Aorta (tissue), 5 donors: ENCODE measurements at regions not wholly inside any gene's neighbourhood (a gene's known extent, or its start where the extent isn't known, plus 50 kb on each side); places are given as distances from the start of the nearest gene placed in this dataset.

Experiments used
- ATAC-seq: fragments of 200-7000 bp; cut with Tn5 transposase; one replicate; pipeline ENCODE4 v1.9.1; 2022; ENCODE audit warnings: moderate library complexity; ENCODE audit not compliant: low FRiP score
- DNase-seq, 2 donors: peaks; one replicate each; pipeline ENCODE4 v3.0.0-alpha.2; 2020
- H3K27ac ChIP-seq, 2 donors: one replicate each; pipeline ENCODE4 v1.5.1; 2013; ENCODE audit warnings: low read length in 2 of 2, mild to moderate bottlenecking in 2 of 2, moderate library complexity in 2 of 2, control low read depth in 1 of 2, inconsistent platforms in 1 of 2, low read depth in 1 of 2
- H3K27me3 ChIP-seq, 2 donors: one replicate each; pipeline ENCODE4 v1.6.1; 2013; ENCODE audit warnings: control low read depth in 1 of 2, low read length in 1 of 2, mild to moderate bottlenecking in 1 of 2, moderate library complexity in 1 of 2; ENCODE audit not compliant: insufficient read depth in 2 of 2, control insufficient read depth in 1 of 2
- H3K36me3 ChIP-seq, 2 donors: one replicate each; pipeline ENCODE4 v1.6.1; 2013; ENCODE audit warnings: control low read depth in 1 of 2, low read length in 1 of 2, mild to moderate bottlenecking in 1 of 2; ENCODE audit not compliant: insufficient read depth in 2 of 2, control insufficient read depth in 1 of 2
- H3K4me1 ChIP-seq, 2 donors: one replicate each; pipeline ENCODE4 v1.6.1; 2013; ENCODE audit warnings: low read length in 2 of 2, control low read depth in 1 of 2, mild to moderate bottlenecking in 1 of 2, moderate library complexity in 1 of 2; ENCODE audit not compliant: insufficient read depth in 2 of 2, control insufficient read depth in 1 of 2
- H3K4me3 ChIP-seq, 2 donors: one replicate each; pipeline ENCODE4 v1.5.1; 2013; ENCODE audit warnings: low read length in 2 of 2, control low read depth in 1 of 2, mild to moderate bottlenecking in 1 of 2
- H3K9me3 ChIP-seq: one replicate; pipeline ENCODE4 v1.6.1; 2013; ENCODE audit warnings: mild to moderate bottlenecking, low read length; ENCODE audit not compliant: control insufficient read depth
- WGBS, 2 donors: extraction: QIAGEN DNeasy Blood & Tissue Kit; methylation state at CpG; one replicate each; pipeline ENCODE4 v1.1.7; 2013; 5-methylcytosine and 5-hydroxymethylcytosine counted together
- intact Hi-C, 2 donors: fragments of 100-400 bp; cut with DNase I; formaldehyde crosslinking; loops; one replicate each; pipeline versions ENCODE4 v1.14.2 to v1.15.0; 2022
- donor health status: healthy with polysubstance abuse.
- donor health status: Bipolar disorder and iron deficiency.
- donor health status: DM: no; HTN: no; CAD: no.
- donor health status: DM: no; HTN: no; CAD: no.
- donor health status: DM: yes; HTN: yes; CAD: no.

DNA sequence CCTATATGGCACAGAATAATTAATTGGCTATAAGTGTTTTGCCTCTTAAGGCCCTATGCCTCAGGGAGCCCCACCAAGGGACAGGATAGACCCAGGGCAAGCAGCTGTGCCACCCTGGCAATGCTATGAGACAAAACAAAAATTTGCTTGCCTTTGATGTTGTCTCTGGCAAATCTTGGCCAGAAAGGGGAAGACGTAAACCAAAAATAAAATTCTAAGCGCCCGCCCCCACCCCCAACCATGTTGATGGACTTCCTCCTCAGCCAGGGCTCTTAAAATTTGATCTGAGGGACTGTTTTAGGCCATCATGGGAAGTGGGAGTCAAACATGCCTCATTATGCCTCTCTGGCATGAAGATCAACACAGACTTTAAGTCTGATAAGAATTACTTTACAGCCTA, 130.5 kb upstream of the APOOL start:
- Histone ChIP-seq H3K9me3 (no peaks in the 10 kb centered on the region), H3K27ac (peak overlapping the region in 1 of 2 donors; percentile 36), H3K4me1 (no peaks in the 10 kb centered on the region), H3K4me3 (no peak overlapping the region), H3K27me3 (no peaks in the 10 kb centered on the region), H3K36me3 (no peaks in the 10 kb centered on the region)
- WGBS, 2 donors = 4 to 12% methylated on average over 3 of the region's 3 CpGs
- no peak for DNase-seq
- intact Hi-C loops = no loop called here
- peak; percentile 60 for ATAC-seq

GRCh38 chrX:84876876-84877275, 126.8 kb upstream of the APOOL start:
- H3K4me3 ChIP-seq = no peak overlapping the region
- H3K9me3 ChIP-seq = no peaks in the 10 kb centered on the region
- H3K36me3 ChIP-seq = no peaks in the 10 kb centered on the region
- intact Hi-C loops = no loop called here
- no peaks in the 10 kb centered on the region for H3K27me3 ChIP-seq
- H3K27ac ChIP-seq = no peak overlapping the region
- no peaks in the 10 kb centered on the region for H3K4me1 ChIP-seq
- DNase-seq (no peak), ATAC-seq (no peak)

DNA sequence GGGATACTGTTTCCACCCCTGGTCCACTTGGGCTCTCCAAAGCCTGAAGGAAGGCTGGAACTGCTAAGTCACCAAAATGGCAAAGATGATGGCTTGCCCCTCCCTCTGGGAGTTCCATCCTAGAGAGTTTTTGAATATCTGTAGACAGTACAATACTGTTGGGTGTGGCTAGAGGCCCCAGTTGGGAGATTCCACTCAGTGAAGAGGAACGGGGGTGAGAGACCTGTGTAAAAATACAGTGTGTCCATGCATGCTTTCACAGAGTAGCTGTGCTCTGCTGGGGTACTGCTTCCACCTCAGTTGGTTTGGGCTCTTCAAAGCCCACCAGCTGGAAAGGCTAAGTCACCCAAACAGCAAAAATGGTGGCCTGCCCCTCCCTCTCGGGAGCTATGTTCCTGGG, 109.8 kb upstream of the APOOL start:
- Histone ChIP-seq H3K36me3 (no peaks in the 10 kb centered on the region), H3K27me3 (no peaks in the 10 kb centered on the region), H3K27ac (no peak overlapping the region), H3K4me3 (no peak overlapping the region), H3K4me1 (no peaks in the 10 kb centered on the region), H3K9me3 (no peaks in the 10 kb centered on the region)
- intact Hi-C loops = no loop called here
- WGBS, 2 donors = 91 to 93% methylated on average over 2 of the region's 2 CpGs
- ATAC-seq = no peak
- no peak for DNase-seq

- no peak for DNase-seq
- Histone ChIP-seq H3K27ac (no peak overlapping the region), H3K4me3 (no peak overlapping the region), H3K9me3 (no peaks in the 10 kb centered on the region), H3K27me3 (no peaks in the 10 kb centered on the region), H3K36me3 (no peaks in the 10 kb centered on the region), H3K4me1 (no peaks in the 10 kb centered on the region)
- no peak for ATAC-seq
- WGBS, 2 donors = 35 to 46% methylated on average over 5 of the region's 5 CpGs
- intact Hi-C loops = loop anchor here (5.0 kb wide), 2 partner anchors 170 to 180 kb away; no protein-coding TSS in a partner anchor
Observed at GRCh38 chrX:84907324-84907968, 96.2 kb upstream of the APOOL start.

GRCh38 chrX:84909151-84909550, 94.5 kb upstream of the APOOL start:
- Histone ChIP-seq H3K4me1 (no peaks in the 10 kb centered on the region), H3K27ac (no peak overlapping the region), H3K9me3 (no peaks in the 10 kb centered on the region), H3K4me3 (no peak overlapping the region), H3K27me3 (no peaks in the 10 kb centered on the region), H3K36me3 (no peaks in the 10 kb centered on the region)
- no peak for ATAC-seq
- WGBS, 2 donors = 66 to 94% methylated on average over 1 of the region's 1 CpG
- intact Hi-C loops = loop anchor here (5.0 kb wide), 2 partner anchors 172 to 182 kb away; no protein-coding TSS in a partner anchor
- no peak for DNase-seq

DNA sequence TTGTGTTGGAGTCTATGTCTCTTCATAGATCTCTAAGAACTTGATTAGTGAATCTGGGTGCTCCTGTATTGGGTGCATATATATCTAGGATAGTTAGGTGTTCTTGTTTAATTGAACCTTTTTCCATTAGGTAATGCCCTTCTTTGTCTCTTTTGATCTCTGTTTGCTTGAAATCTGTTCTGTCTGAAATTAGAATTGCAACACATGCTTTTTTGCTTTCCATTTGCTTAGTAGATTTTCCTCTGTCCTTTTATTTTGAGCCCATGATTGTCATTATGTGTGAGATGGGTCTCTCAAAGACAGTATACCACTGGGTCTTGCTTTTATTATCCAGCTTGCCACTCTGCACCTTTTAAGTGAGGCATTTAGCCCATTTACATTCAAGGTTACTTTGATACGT, 79.1 kb upstream of the APOOL start:
- 50 to 82% methylated on average over 1 of the region's 1 CpG for WGBS, 2 donors
- Histone ChIP-seq H3K9me3 (no peaks in the 10 kb centered on the region), H3K36me3 (no peaks in the 10 kb centered on the region), H3K27ac (no peak overlapping the region), H3K4me3 (no peak overlapping the region), H3K4me1 (no peaks in the 10 kb centered on the region), H3K27me3 (no peaks in the 10 kb centered on the region)
- intact Hi-C loops = no loop called here
- ATAC-seq (no peak), DNase-seq (no peak)

GRCh38 chrX:84932814-84933213, 70.9 kb upstream of the APOOL start:
- no peak for ATAC-seq
- intact Hi-C loops = no loop called here
- no peaks in the 10 kb centered on the region for H3K27me3 ChIP-seq

GRCh38 chrX:84933956-84934556, 69.6 kb upstream of the APOOL start:
- intact Hi-C loops = no loop called here
- Histone ChIP-seq H3K9me3 (no peaks in the 10 kb centered on the region), H3K27ac (no peak overlapping the region), H3K27me3 (no peaks in the 10 kb centered on the region), H3K36me3 (no peaks in the 10 kb centered on the region), H3K4me3 (no peak overlapping the region), H3K4me1 (no peaks in the 10 kb centered on the region)
- ATAC-seq (peak; percentile 19), DNase-seq (no peak)
- 60 to 89% methylated on average over 39 to 46 of the region's 46 CpGs for WGBS, 2 donors

More at GRCh38 chrX:84932814-84933213, 70.9 kb upstream of the APOOL start:
- no peak for DNase-seq
- H3K4me1 ChIP-seq = no peaks in the 10 kb centered on the region
- H3K27ac ChIP-seq = no peak overlapping the region
- no peaks in the 10 kb centered on the region for H3K36me3 ChIP-seq
- no peak overlapping the region for H3K4me3 ChIP-seq
- H3K9me3 ChIP-seq = no peaks in the 10 kb centered on the region
